ENCODE measurements at regions not wholly inside any gene's neighbourhood (a gene's known extent, or its start where the extent isn't known, plus 50 kb on each side); places are given as distances from the start of the nearest gene placed in this dataset.
"Not testable (repeated sequence)": the region's sequence is repeated elsewhere in the genome, so short reads cannot be mapped to it uniquely, and the experiment has no call there.

DNA sequence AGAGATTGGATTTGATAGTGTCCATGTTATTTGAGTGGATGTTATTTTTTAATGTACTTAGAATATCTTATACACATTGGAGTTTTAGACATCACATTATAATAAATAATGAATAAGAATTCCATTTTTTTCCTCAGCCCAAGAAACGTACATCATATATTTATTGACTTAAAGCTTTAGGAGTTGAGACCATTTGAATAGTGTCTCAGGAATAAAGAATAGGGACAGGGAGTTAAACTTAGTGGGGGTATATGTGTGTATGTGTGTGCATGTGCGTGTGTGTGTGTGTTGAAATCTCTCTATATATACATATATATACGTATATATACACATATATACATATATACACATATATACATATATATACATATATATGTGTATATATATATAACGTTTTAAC is 542.9 kb upstream of the CHD1 start:
- in situ Hi-C loops (cut with MboI; ENCODE audit: low sequenced_read_pairs), result not testable (repeated sequence)

GRCh38 chr5:99471178-99471577 is 542.4 kb upstream of the CHD1 start:
- in situ Hi-C loops (cut with MboI; ENCODE audit: low sequenced_read_pairs), result not testable (repeated sequence)

- in situ Hi-C loops (cut with MboI; ENCODE audit: low sequenced_read_pairs), result not testable (repeated sequence)
These were observed 541.8 kb upstream of the CHD1 start for GRCh38 chr5:99470636-99471035.

DNA sequence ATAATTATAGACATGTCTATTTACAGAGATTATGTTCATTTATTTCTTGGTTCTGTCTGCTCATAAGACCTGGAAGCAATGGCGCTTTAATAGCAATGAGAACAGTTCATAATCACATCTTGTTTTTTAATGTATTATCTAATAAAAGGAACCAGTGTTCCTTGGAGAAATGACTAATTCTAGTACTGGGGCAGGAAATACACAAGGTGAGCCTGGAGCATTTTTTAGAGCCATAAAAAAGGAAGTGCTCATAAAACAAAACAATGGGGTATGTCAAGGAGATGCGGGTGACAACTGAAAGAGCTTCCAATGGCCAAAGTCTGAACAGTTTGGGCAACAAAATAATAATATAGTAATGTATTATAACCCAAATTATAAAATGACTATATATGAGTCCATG is 531.9 kb upstream of the CHD1 start:
- in situ Hi-C loops (cut with MboI; ENCODE audit: low sequenced_read_pairs), result no loop called here

DNA sequence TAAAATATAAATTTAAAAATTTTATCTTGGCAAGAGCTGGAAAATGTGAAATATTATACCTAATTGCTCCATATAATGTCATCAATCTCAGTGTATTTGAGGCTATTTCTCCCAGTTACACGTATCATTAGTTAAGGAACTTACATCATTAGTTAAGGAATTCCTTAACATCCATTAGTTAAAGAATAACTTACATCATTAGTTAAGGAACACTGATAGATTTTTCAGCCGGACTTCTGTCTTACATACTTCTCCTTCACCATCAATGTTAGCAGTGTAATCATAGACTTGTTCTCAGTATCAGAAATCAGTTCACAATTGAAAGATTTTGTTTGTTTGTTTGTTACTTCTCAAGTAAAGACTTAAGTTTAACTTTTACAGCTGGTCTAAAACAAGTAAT is 524.4 kb upstream of the CHD1 start:
- in situ Hi-C loops (cut with MboI; ENCODE audit: low sequenced_read_pairs), result no loop called here

GRCh38 chr5:99449786-99450185 is 521.0 kb upstream of the CHD1 start:
- in situ Hi-C loops (cut with MboI; ENCODE audit: low sequenced_read_pairs), result no loop called here

- in situ Hi-C loops (cut with MboI; ENCODE audit: low sequenced_read_pairs), result no loop called here
These were observed 517.0 kb upstream of the CHD1 start for GRCh38 chr5:99445805-99446204.

DNA sequence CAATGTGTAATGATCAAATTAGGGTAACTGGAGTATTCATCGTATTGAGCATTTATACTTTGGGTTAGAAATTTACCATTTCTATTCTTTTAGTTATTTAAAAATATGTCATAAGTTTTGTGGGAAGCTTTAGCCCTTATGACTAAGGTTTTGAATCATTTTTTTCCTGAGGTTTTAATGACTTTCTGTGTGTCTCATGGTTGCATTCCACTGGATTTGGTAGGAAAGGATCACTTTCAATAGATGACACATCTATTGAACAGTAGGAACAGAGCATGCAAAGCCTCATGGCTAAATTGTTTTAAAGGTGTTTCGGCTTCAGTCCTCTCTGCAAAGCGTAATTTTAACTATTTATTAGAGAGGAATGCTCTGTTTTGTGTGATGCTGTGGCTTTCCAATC is 512.4 kb upstream of the CHD1 start:
- in situ Hi-C loops (cut with MboI; ENCODE audit: low sequenced_read_pairs), result no loop called here

DNA sequence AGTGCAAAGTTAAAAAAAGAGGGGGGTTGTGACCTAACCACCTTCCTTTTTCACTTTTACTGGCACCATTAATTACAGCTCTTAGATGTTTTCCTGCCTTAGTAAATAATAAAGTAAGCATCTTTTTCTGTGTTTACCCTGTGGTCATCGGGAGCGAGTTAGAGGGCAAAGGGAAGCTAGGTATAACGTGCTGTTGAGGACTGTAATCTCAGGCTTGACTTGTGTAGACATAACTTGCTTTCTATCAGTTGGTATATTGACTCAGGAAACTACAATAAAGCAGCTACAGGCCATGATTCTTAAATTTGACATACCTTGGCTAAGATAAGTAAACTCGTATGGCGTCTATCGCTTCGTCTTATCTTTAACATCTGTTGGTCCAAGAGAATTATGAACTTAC is 509.8 kb upstream of the CHD1 start:
- in situ Hi-C loops (cut with MboI; ENCODE audit: low sequenced_read_pairs), result no loop called here

DNA sequence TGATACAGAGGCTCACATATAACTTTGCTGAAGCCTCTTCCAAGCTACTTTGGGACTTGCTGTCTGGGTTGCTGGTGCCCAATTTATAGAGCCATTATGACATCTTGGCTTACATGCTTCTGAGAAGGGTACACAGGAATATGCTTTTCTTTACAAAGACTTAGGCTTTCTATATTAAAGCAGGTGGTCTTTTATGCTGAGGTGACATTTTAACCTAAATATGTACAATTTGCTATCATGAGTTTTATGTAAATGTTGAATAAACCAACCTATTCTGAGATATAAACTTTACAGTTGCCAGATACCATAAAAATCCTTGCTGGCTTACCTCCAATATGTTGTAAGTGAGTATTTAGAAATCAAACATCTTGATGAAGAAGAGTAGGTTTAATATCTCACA is 509.2 kb upstream of the CHD1 start:
- in situ Hi-C loops (cut with MboI; ENCODE audit: low sequenced_read_pairs), result no loop called here

- in situ Hi-C loops (cut with MboI; ENCODE audit: low sequenced_read_pairs), result not testable (repeated sequence)
These were observed 494.6 kb upstream of the CHD1 start for GRCh38 chr5:99423396-99423795.

DNA sequence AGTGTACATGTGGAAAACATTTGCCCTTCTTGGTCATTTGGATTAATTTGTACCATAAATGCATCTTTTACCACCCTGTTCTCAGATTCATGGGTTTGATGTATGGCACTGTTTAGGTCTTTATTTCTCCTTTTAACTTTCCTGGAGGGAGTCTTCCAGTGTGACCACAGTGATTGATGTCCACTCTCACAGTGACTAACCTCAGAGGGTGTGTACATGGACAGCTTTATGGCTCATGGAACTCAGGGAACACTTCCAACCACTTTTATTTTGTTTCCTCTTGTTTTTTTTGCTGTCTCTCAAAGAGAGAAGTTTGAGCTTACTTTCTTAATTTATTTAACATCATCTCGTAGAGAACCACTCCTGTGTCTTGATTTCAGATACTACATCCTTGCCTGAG is 489.8 kb upstream of the CHD1 start:
- in situ Hi-C loops (cut with MboI; ENCODE audit: low sequenced_read_pairs), result not testable (repeated sequence)

DNA sequence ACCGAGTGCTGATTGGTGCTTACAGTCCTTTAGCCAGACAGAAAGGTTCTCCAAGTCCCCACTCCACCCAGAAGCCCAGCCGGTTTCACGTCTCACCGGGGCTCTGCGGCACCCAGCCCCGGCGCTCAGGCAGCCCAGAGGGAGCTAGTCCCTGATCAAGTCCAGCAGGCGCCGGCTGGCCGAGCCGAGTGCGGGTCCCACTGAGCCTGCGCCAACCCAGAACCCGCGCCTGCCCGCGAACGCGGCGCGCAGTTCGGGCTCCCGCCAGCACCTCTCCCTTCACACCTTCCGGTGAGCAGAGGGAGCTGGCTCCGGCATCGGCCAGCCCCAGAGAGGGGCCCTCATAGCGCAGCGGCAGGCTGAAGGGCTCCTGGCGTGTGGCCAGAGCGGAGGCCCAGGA is 481.6 kb upstream of the CHD1 start:
- in situ Hi-C loops (cut with MboI; ENCODE audit: low sequenced_read_pairs), result not testable (repeated sequence)

GRCh38 chr5:99404764-99405302 is 476.0 kb upstream of the CHD1 start:
- in situ Hi-C loops (cut with MboI; ENCODE audit: low sequenced_read_pairs), result not testable (repeated sequence)

GRCh38 chr5:99400571-99400970 is 471.8 kb upstream of the CHD1 start:
- in situ Hi-C loops (cut with MboI; ENCODE audit: low sequenced_read_pairs), result not testable (repeated sequence)

- in situ Hi-C loops (cut with MboI; ENCODE audit: low sequenced_read_pairs), result no loop called here
These were observed 470.2 kb upstream of the CHD1 start for GRCh38 chr5:99398976-99399375.

DNA sequence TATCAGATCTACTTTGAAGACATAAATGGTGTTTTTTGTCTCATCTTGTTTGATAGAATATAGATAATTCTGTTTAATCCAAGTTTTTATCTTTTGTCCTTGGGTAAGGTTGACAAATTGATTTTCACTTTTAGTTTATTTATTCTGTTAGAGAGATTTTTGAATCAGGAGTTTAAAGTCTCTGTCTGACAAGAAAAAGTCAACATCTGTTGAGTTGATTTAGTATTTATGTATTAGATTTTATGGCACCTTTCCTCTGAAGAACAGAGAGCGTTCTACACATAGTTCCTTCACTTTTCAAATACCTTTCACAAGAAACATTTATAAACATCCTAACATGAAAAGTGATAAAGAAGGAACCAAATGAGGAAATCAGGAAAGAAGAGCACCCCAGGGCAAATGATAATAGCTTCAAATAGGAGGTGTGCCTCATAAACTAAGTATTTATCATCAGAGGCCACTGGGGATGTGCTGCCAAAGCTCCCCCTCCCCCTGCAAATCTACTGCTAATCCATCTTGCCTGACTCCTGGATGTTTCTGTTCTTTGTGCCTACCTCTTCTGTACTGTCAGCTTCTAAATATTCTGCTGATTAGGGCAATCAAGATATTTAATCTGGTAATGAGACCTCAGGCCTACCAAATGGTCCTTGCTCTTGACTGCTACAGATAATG is 457.7 kb upstream of the CHD1 start:
- in situ Hi-C loops (cut with MboI; ENCODE audit: low sequenced_read_pairs), result no loop called here

GRCh38 chr5:99379187-99379586 is 450.4 kb upstream of the CHD1 start:
- in situ Hi-C loops (cut with MboI; ENCODE audit: low sequenced_read_pairs), result no loop called here

DNA sequence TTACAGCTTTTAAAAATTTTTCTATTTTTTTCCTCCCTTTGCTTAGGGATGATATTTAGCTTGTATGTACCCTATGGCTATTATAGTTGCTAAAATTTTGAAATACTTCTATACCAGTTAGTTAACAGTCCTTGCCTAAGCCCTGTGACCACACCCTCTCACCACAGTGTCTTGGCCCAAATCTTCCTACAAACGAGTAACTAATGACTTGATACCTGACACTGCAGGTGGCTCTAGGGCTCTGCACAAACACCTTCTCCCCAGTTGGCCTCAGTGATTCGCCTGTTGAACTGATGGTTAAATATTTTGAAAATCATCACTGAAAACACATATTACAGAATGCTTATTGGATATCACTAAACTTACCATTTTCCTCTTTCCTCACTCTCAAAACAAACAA is 449.6 kb upstream of the CHD1 start:
- in situ Hi-C loops (cut with MboI; ENCODE audit: low sequenced_read_pairs), result no loop called here

GRCh38 chr5:99369797-99370593 is 441.2 kb upstream of the CHD1 start:
- in situ Hi-C loops (cut with MboI; ENCODE audit: low sequenced_read_pairs), result no loop called here

GRCh38 chr5:99368726-99369125 is 439.9 kb upstream of the CHD1 start:
- in situ Hi-C loops (cut with MboI; ENCODE audit: low sequenced_read_pairs), result no loop called here

- in situ Hi-C loops (cut with MboI; ENCODE audit: low sequenced_read_pairs), result no loop called here
These were observed 427.1 kb upstream of the CHD1 start for GRCh38 chr5:99355881-99356280.

Measured in HL-60/S4 (cell line).